GM12878 (cell line): ENCODE measurements at regions not wholly inside any gene's neighbourhood (a gene's known extent, or its start where the extent isn't known, plus 50 kb on each side); places are given as distances from the start of the nearest gene placed in this dataset.

Experiments used
- CTCF ChIP-seq, 3 experiments: IDR thresholded peaks in 2 of 3; conservative IDR thresholded peaks in 1 of 3; 2 replicates each; pipeline ENCODE4 v1.5.1; 2011; ENCODE audit warnings: low read depth in 3 of 3, low read length in 3 of 3, mild to moderate bottlenecking in 3 of 3, control low read depth in 2 of 3, moderate library complexity in 2 of 3, inconsistent platforms in 1 of 3, mixed read lengths in 1 of 3; ENCODE audit not compliant: control insufficient read depth in 2 of 3, insufficient read depth in 1 of 3; ENCODE audit errors: extremely low read depth in 1 of 3
- EP300 ChIP-seq, 2 experiments: fragments of 150-350 bp in 1 of 2; IDR thresholded peaks; 2 replicates each; pipeline ENCODE4 v1.6.1; 2011 to 2012; ENCODE audit warnings: low read depth in 2 of 2, low read length in 2 of 2, borderline replicate concordance in 1 of 2, improper control_type of control experiment in 1 of 2, inconsistent platforms in 1 of 2; ENCODE audit not compliant: control insufficient read depth in 1 of 2
- GABPA ChIP-seq: IDR thresholded peaks from 2 replicates; pipeline ENCODE4 v1.6.1; 2014; ENCODE audit warnings: antibody characterized with exemption, low read depth, mild to moderate bottlenecking, inconsistent platforms
- RFX5 ChIP-seq: IDR thresholded peaks from 2 replicates; pipeline ENCODE4 v1.6.1; 2011; ENCODE audit warnings: low read depth, low read length, improper control_type of control experiment
- USF1 ChIP-seq: IDR thresholded peaks from 2 replicates; pipeline ENCODE4 v1.6.1; 2011; ENCODE audit warnings: borderline replicate concordance, low read depth, mild to moderate bottlenecking, moderate library complexity, mixed read lengths, low read length; ENCODE audit not compliant: insufficient read depth; ENCODE audit errors: extremely low read length
- USF2 ChIP-seq: IDR thresholded peaks from 2 replicates; pipeline ENCODE4 v1.6.1; 2011; ENCODE audit warnings: low read depth, low read length, improper control_type of control experiment, borderline replicate concordance
- TF ChIP-seq, protein P1 (sequence below): fragments of 450-650 bp; formaldehyde crosslinking; IDR thresholded peaks from 2 replicates; pipeline ENCODE4 v1.4.0; 2020; ENCODE audit warnings: mild to moderate bottlenecking, moderate library complexity
- TF ChIP-seq, protein P2 (sequence below): IDR thresholded peaks from 2 replicates; pipeline ENCODE4 v1.6.1; 2012; ENCODE audit warnings: low read depth, low read length, improper control_type of control experiment

- TF ChIP-seq RFX5 (no peak), CTCF (IDR thresholded peaks at IDR 0.05 in 2 of 3, conservative IDR thresholded peaks at IDR 0.05 in 1 of 3; ENCODE audit: control insufficient read depth in 2 of 3, extremely low read depth in 1 of 3, insufficient read depth in 1 of 3, low read depth in 3 of 3, low read length in 3 of 3) (no peak), GABPA (no peak), EP300 (IDR thresholded peaks at IDR 0.05; ENCODE audit: borderline replicate concordance in 1 of 2, control insufficient read depth in 1 of 2, low read depth in 2 of 2, low read length in 2 of 2) (no peak), USF1 (no peak), USF2 (no peak)
- TF ChIP-seq, protein P1, sequence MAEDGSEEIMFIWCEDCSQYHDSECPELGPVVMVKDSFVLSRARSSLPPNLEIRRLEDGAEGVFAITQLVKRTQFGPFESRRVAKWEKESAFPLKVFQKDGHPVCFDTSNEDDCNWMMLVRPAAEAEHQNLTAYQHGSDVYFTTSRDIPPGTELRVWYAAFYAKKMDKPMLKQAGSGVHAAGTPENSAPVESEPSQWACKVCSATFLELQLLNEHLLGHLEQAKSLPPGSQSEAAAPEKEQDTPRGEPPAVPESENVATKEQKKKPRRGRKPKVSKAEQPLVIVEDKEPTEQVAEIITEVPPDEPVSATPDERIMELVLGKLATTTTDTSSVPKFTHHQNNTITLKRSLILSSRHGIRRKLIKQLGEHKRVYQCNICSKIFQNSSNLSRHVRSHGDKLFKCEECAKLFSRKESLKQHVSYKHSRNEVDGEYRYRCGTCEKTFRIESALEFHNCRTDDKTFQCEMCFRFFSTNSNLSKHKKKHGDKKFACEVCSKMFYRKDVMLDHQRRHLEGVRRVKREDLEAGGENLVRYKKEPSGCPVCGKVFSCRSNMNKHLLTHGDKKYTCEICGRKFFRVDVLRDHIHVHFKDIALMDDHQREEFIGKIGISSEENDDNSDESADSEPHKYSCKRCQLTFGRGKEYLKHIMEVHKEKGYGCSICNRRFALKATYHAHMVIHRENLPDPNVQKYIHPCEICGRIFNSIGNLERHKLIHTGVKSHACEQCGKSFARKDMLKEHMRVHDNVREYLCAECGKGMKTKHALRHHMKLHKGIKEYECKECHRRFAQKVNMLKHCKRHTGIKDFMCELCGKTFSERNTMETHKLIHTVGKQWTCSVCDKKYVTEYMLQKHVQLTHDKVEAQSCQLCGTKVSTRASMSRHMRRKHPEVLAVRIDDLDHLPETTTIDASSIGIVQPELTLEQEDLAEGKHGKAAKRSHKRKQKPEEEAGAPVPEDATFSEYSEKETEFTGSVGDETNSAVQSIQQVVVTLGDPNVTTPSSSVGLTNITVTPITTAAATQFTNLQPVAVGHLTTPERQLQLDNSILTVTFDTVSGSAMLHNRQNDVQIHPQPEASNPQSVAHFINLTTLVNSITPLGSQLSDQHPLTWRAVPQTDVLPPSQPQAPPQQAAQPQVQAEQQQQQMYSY (CRISPR knock-in tag), result no peak
- TF ChIP-seq, protein P2, sequence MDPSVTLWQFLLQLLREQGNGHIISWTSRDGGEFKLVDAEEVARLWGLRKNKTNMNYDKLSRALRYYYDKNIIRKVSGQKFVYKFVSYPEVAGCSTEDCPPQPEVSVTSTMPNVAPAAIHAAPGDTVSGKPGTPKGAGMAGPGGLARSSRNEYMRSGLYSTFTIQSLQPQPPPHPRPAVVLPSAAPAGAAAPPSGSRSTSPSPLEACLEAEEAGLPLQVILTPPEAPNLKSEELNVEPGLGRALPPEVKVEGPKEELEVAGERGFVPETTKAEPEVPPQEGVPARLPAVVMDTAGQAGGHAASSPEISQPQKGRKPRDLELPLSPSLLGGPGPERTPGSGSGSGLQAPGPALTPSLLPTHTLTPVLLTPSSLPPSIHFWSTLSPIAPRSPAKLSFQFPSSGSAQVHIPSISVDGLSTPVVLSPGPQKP, result no peak
These were observed 789.2 kb downstream of the DIPK2A start for GRCh38 chr3:144760831-144761230.
